WI38 (cell line): ENCODE measurements at regions not wholly inside any gene's neighbourhood (a gene's known extent, or its start where the extent isn't known, plus 50 kb on each side); places are given as distances from the start of the nearest gene placed in this dataset.
A peak's percentile ranks its signal among the peaks of the same experiment; 100 is the strongest.

Source experiments
- H3K4me3 ChIP-seq: 2 replicates; pipeline ENCODE4 v1.5.1; 2011; ENCODE audit warnings: low read depth, mild to moderate bottlenecking, control low read depth, low read length
- CTCF ChIP-seq: IDR thresholded peaks from 2 replicates; pipeline ENCODE4 v1.5.1; 2012; ENCODE audit warnings: low read depth, mild to moderate bottlenecking, control low read depth, low read length

DNA sequence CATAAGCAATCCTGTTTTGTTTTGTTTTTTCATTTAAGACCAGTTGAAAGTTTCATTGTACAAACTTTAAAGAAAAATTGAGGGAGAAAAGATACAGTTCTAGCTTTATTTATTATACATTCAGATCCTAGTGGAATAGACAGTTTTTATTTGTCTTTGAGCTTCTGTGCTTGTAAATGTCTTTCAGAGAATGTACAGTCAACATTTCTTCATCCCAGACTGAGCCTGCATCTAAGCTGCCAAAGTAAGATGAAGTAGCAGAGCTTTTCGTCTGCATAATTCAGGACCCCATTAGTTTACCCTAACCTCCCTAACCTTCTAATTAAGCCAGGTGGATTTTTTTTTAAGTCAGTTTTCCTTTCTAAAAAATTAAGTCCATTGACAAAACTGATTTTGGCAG is 516.7 kb upstream of the HTR2A start:
- no peak overlapping the region for H3K4me3 ChIP-seq
- TF ChIP-seq CTCF, result no peak

GRCh38 chr13:47413112-47413511 is 516.3 kb upstream of the HTR2A start:
- no peak for TF ChIP-seq CTCF
- no peak overlapping the region for H3K4me3 ChIP-seq

DNA sequence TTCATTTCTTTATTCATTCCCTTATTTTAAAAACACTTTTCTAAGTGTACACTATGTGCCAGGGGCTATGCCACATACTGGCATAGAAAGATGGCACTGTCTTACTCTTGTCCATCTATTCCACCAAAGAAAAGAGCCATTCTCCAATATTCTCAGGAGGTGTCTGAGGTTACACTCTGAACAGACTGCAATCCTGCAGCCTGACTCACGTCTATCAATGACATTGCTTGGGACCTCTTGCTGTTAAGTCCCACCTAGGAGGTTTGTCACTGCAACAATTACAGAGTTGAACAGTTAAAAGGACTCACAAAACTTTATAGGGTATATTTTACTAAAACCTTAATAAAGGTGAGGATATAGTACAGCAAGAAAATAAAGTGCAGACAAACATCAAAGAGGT is 512.9 kb upstream of the HTR2A start:
- TF ChIP-seq CTCF, result no peak
- H3K4me3 ChIP-seq, result no peak overlapping the region

GRCh38 chr13:47408546-47409319 is 511.9 kb upstream of the HTR2A start:
- no peak for TF ChIP-seq CTCF

GRCh38 chr13:47407808-47408207 is 511.0 kb upstream of the HTR2A start:
- TF ChIP-seq CTCF, result no peak
- no peak overlapping the region for H3K4me3 ChIP-seq

More at GRCh38 chr13:47408546-47409319, 511.9 kb upstream of the HTR2A start:
- no peak overlapping the region for H3K4me3 ChIP-seq

DNA sequence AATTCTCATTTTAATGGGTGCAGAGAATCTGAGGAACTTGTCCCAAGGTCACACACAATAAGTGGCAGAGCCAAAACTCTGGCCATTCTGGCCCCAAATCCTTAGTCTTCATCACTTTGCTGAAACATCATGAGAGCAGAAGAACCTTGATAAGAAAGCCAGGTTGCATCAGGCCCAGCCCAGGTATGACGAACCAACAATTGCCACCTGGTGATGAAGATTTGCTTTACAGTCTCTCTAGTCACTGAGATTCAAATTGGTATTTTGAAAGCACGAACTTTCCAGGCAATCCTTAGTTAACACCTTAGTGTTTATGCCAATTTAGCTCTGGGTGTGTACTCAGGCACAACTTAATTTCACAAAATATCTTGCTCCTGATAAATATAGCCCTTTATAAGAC is 502.7 kb upstream of the HTR2A start:
- no peak overlapping the region for H3K4me3 ChIP-seq
- TF ChIP-seq CTCF, result no peak

- TF ChIP-seq CTCF, result 0 out of 2 replicates have a peak, but pooled peaks have one; percentile 10
- no peak overlapping the region for H3K4me3 ChIP-seq
Observed at GRCh38 chr13:47397739-47398138, 500.9 kb upstream of the HTR2A start.
